ENCODE measurements at regions not wholly inside any gene's neighbourhood (a gene's known extent, or its start where the extent isn't known, plus 50 kb on each side); places are given as distances from the start of the nearest gene placed in this dataset.

- TF ChIP-seq, protein P1, sequence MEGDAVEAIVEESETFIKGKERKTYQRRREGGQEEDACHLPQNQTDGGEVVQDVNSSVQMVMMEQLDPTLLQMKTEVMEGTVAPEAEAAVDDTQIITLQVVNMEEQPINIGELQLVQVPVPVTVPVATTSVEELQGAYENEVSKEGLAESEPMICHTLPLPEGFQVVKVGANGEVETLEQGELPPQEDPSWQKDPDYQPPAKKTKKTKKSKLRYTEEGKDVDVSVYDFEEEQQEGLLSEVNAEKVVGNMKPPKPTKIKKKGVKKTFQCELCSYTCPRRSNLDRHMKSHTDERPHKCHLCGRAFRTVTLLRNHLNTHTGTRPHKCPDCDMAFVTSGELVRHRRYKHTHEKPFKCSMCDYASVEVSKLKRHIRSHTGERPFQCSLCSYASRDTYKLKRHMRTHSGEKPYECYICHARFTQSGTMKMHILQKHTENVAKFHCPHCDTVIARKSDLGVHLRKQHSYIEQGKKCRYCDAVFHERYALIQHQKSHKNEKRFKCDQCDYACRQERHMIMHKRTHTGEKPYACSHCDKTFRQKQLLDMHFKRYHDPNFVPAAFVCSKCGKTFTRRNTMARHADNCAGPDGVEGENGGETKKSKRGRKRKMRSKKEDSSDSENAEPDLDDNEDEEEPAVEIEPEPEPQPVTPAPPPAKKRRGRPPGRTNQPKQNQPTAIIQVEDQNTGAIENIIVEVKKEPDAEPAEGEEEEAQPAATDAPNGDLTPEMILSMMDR (conservative IDR thresholded peaks at IDR 0.05; ENCODE audit: low read depth, low read length) = no peak
- H3K4me3 ChIP-seq (ENCODE audit: low read depth, low read length) = no peak overlapping the region
- no peak for DNase-seq (ENCODE audit: low read depth)
Observed at GRCh38 chr6:56766139-56766805, 123.6 kb upstream of the DST start.

DNA sequence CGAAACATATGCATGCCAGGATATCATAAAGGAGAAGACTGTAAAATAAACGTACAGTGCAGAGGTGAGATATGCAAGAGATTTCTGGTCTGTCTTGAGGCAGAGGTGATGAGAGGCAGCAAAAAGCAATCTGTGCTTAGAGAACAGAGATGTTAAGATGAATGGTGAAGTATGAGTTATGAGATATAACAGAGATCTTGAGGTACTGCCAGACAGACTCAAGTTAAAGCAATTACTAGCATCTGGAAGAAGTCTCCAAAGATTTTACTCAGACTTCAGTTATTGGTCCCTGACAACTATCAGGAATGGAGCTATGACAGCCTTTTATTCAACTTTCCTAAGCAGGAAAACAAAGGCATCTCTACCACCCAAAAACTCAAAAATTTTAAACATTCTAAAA is 122.8 kb upstream of the DST start:
- TF ChIP-seq, protein P1 (conservative IDR thresholded peaks at IDR 0.05; ENCODE audit: low read depth, low read length) = no peak
- DNase-seq (ENCODE audit: low read depth) = no peak
- H3K4me3 ChIP-seq (ENCODE audit: low read depth, low read length) = no peak overlapping the region

DNA sequence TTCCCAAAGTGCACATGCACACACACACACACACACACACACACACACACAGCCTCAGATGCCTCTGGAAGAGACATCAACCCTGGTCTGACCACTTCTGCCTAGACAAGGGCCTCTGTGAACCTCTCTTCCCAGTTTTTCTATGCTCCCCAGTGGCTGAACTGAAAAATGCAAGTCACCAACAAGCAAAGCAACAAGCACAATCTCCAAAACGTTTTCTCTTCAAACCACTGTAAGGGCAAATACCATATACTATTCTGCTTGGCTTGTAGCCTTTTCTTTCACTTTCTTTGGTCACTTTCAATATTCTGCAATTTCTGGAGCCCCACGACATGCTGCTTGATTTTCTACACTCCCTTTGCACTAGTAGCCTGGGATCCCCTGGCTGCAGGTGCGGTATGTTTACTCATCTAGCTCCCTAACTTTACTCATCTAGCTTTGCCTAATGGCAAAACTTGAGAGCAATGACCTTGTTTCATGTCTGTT is 121.4 kb upstream of the DST start:
- TF ChIP-seq, protein P1 (conservative IDR thresholded peaks at IDR 0.05; ENCODE audit: low read depth, low read length) = peak; percentile 56
- DNase-seq (ENCODE audit: low read depth) = no peak
- H3K4me3 ChIP-seq (ENCODE audit: low read depth, low read length) = no peak overlapping the region

- TF ChIP-seq, protein P1 (conservative IDR thresholded peaks at IDR 0.05; ENCODE audit: low read depth, low read length) = no peak
- H3K4me3 ChIP-seq (ENCODE audit: low read depth, low read length) = no peak overlapping the region
- DNase-seq (ENCODE audit: low read depth) = no peak
Observed at GRCh38 chr6:56761651-56762050, 119.0 kb upstream of the DST start.

- H3K4me3 ChIP-seq (ENCODE audit: low read depth, low read length) = no peak overlapping the region
- TF ChIP-seq, protein P1 (conservative IDR thresholded peaks at IDR 0.05; ENCODE audit: low read depth, low read length) = no peak
- DNase-seq (ENCODE audit: low read depth) = no peak
Observed at GRCh38 chr6:56760842-56761241, 118.2 kb upstream of the DST start.

- no peak for DNase-seq (ENCODE audit: low read depth)
- TF ChIP-seq, protein P1 (conservative IDR thresholded peaks at IDR 0.05; ENCODE audit: low read depth, low read length) = no peak
- no peak overlapping the region for H3K4me3 ChIP-seq (ENCODE audit: low read depth, low read length)
Observed at GRCh38 chr6:56759521-56759920, 116.8 kb upstream of the DST start.

DNA sequence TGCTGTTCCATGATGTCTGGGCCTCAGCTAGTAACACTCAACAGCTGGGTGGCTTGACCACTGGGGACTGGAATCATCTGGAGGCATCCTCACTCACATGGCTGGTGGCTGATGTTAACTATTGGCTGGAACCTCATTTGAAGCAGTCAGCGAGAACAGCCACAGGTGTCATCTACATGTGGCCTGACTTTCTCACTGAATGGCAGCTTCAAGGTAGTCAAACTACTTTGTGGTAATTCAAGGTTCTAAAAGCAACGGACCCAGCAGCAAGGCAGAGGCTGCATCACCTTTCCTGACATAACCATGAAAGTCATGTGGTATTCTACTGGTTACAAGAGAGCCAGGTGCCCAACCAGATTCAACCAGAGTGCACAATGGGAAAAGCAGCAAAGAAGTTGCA is 115.9 kb upstream of the DST start:
- DNase-seq (ENCODE audit: low read depth) = no peak
- TF ChIP-seq, protein P1 (conservative IDR thresholded peaks at IDR 0.05; ENCODE audit: low read depth, low read length) = no peak
- H3K4me3 ChIP-seq (ENCODE audit: low read depth, low read length) = no peak overlapping the region

All from epithelial cell of proximal tubule (primary cell).